ENCODE measurements at regions not wholly inside any gene's neighbourhood (a gene's known extent, or its start where the extent isn't known, plus 50 kb on each side); places are given as distances from the start of the nearest gene placed in this dataset.

DNA sequence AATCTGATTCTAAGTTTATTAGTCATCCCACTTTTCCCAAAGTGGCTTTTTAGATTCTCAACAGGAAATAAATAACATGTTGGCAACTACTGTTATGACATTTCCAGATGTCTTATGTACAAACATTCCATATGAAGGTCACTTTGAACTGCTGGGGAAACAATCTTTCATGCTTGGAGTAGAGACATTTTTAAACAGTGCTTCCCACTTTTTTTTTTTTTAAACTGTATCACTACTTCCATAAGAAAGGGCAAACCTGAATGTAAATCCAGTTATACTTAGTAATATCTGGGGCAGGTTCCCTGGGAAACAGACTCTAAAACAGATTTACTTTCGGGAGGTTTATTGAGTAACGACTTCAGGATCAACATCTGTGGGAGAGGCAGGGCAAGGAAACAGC, 473.8 kb downstream of the TAFA4 start:
- no peak for DNase-seq

DNA sequence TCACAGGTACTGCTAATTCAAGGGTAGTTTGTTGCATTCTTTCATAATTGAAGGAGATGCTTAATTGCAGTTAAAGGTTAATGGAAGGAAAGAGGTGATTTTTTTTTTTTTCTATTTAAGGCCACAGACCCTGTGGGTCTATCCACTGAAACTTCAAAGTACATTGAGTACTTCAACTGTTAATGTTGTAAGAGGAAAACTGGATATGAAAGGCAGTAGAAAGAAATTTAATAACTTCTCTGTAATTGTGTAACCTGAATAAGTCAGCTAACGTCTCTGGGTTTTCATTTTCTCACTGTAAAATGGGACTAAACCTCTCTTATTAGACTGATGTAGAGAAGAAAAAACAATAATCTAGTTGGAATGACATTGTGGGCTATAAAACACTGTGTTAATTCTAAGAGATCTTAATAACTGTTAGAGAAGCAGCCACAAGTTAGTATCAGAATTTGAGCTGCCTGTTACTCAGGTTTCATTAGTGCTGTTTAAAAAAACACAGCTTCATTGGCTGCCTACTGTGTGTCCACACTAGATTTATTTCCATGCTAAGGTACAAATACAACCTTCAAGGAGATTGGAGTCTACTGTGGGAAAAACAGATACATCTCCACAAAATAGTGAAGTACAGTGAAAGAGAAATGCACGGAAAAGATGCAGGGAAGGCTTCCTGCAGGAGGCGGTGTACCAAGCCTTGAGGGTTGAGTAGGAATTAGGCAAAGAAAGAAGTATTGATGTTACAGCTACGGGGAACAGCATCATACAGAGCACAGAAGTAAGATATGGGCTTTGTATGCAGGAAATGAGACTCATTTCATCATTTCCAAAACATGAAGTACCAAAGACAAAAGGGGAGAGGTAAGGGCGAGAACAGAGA, 483.6 kb downstream of the TAFA4 start:
- no peak for DNase-seq

DNA sequence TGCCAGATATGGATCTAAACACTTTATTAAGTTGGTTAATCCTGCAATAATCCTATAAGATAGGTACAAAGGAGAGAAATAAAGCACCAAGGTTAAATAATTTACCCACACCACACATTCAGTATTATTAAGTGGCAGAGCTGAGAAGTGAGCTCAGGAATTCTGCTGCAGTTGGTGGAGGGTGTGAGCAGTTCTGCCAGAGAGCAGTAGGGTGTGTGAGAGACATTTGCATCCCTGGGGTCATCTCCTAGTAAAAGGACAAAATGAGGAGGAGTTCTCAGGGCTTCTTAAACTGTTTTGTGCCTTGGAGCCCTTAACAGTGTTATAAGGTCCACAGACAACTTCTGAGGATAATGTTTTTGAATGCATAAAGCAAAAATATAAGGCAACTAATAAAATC, 484.5 kb downstream of the TAFA4 start:
- DNase-seq, result no peak

DNA sequence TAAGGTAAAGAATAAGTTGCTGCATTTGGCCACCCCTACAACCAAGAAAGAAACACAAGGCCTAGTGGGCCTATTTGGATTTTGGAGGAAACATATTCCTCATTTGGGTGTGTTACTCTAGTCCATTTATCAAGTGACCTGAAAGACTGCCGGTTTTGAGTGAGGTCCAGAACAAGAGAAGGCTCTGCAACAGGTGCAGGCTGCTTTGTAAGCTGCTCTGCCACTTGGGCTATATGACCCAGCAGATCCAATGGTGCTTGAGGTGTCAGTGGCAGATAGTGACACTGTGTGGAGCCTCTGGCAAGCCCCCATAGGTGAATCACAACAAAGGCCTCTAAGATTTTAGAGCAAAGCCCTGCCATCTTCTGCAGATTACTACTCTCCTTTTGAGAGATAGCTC, 491.3 kb downstream of the TAFA4 start:
- DNase-seq, result no peak

DNA sequence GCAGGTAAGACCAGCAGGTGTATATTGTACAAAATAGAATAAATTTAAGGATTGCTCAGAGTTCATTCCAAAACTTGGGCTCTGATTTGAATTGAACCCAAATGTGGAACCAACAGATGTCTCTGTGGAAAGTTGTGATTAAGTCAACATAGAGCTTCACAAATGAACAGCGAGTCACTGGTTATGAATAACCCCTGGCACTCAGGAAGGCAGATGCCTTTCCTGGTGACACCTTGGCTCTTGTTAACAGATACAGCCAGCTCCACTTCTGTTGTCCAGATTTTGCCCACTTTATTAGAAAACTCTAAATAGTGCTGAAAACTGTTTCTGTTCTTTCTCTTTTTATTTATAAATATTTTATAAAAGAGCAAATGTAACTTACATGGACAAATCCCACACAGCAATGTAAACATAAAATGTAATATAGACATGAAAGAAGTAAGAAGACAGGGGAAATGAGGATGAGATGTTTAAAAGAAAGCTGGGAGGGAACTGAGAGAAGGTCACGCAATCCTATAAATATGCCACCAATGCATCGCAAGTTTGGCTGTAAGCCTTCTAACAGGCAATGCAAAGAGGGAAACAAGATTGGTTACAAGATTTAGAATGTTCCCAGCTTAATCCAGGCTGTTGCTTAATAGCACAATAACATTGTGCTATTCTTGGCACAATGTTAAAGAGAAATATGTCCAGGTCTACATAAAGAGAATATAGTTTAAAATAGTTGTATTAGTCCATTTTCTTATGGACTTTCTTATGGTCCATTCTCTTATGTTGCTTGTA, 495.5 kb downstream of the TAFA4 start:
- DNase-seq, result no peak

DNA sequence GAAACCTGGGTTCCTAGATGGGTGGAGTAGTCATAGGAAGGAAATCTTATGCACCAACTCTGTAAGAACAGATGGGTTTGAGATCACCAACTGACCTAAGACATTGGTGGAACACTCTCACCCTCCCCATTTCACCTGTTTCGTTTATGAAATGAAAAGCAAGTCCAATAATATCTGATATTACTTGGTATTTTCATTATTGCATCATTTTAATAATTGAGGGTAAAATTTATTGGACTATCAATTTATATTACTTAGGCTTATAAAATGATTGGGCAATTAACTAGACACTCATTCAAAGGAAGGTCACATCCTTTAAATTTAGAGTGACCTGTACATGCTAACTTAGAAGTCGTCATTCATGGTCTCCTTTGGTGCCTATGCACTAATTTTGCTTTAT, 503.9 kb downstream of the TAFA4 start:
- no peak for DNase-seq

DNA sequence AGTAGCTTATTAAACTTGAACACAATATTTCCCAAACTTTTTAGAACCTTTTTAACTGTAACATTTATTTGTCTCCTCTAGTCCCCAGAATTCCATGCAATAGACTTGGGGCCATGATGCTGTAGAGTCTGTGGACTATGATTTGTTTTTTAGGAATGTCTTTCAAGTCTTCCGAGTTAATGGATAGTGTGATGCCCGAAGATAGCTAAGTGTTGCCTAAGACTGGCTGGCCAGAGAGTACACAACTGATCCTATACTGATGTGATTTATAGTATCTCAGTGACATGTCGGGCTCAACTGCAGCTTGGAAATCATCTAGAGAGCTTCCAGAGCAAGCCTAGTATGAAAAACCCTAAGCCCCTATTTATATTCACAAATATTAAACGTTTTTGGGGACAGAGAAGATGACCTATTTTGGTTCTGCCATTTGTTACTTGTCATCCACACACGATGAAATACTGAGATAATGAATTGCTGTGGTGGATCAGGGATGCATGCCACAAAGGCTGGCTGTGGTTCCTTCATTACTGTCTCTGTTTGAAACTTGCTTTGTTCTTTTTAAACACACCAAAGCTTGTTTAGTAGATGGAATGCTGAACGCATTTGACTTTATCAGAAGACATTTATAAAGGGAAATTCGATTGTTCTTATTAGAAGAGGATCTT, 507.4 kb downstream of the TAFA4 start:
- no peak for DNase-seq

DNA sequence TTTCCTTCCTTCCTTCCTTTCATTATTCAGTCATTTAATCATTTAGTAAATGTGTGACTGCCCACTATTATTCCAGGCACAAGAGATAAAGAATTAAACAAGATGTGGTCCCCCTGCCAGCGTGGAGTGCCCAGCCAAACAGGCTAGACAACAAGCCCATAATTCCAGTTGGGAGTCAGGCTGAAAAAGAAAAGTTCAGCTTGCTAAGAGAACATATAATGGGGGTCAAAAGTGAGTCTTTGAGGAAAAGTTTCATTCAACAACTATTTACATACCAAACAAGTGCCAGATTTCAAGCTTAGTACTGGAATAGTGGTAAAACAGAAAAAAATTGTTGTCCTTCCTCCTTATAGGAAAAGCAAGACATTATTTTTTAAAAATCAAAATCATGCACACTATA, 523.7 kb downstream of the TAFA4 start:
- DNase-seq, result no peak

DNA sequence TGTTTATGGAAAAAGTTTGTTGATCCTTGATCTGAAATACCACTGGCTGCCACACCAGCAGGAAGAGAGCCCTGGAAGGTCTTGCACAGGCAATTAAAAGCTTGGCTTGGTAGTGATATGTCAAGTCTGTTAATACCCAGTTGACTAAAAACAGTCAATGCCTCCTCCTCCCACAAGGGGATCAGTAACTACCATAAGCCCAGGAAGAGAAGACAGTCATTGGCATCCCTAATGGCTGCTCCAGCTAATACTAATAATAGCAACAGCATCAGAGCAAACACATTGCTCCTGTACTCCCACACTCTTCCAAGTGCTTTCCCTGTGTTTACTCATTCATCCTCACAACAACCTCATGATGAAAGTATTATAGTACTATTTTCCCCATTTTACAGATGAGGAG, 528.6 kb downstream of the TAFA4 start:
- DNase-seq, result no peak

DNA sequence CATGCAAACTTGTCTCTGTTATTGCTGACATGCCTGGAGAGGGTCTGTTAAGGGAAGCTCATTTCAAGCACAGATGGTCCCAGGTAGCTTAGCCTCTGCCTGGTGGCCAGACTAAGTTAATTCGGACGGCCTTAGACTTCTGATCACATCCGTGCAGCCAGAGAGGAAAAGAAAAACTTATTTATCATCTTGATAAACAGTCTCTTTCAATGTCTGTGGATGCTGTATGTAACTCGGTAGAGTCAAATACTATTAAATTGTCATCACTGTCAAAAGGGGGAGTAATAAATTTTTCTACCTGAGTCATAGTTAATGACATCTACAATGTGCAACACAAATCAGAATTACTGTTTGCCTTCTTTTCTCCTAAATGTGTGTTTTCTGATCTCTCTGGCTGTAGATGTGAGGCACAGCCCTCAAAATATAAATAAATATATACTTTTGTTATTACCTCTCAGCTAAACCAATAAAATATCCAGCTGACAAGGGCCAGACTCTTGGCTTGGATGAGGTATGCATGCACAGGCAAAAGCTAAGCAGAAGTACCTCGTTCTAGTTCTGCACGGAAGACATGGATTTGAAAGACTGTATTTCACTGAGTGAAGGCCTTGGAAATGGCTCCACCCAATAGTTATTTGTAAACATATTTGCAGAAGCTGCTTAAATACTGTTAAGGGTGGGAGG, 530.0 kb downstream of the TAFA4 start:
- DNase-seq, result no peak

DNA sequence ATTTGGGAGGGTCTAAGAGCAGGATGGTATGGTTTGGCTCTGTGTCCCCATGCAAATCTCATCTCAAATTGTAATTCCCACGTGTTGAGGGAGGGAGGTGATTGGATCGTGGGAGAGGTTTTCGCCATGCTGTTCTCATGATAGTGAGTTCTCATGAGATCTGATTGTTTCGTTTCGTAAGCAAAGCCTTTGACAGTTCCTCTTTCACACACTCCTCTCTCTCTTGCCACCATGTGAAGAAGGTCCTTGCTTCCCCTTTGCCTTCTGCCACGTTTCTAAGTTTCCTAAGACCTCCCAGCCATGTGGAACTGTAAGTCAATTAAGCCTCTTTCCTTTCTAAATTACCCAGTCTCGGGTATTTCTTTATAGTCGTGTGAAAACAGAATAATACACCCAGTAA, 553.7 kb downstream of the TAFA4 start:
- no peak for DNase-seq

DNA sequence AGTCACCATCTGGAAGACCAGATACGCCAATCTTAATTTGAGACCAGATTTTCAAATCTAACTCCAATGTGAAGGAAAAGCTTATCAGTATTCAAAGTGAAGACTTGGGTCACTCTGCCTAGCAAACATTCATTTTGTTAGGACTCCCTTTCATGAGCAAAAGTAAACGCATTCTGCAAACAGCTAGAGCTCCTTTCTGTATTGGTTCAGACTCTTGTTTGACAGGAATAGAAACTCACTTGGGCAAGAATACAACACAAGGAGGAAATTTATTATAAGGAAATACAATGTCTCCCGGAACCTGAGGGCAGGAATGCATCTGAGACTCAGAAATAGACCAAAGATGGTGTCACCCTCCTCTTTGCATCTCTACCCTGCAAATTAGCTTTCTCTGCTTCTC, 558.6 kb downstream of the TAFA4 start:
- DNase-seq, result no peak

DNA sequence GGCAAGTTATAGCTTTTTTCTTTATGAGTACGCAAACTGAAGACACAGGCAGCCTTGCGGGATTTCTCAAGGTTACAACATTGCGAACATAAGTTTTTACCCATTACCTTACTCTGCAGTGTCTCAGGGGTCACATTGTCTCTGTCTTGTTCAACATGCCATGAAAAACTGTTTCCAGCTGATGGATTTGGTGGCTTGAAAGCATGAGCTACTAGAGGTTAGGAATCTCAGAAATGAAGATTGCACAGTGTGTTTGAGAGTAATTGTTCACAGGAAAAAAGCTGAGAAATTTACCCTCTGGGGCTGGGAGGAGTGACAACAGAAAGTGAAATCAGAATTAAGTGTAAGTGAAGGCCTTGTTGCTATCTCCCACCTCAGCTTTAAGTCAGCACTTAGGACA, 568.6 kb downstream of the TAFA4 start:
- DNase-seq, result no peak

DNA sequence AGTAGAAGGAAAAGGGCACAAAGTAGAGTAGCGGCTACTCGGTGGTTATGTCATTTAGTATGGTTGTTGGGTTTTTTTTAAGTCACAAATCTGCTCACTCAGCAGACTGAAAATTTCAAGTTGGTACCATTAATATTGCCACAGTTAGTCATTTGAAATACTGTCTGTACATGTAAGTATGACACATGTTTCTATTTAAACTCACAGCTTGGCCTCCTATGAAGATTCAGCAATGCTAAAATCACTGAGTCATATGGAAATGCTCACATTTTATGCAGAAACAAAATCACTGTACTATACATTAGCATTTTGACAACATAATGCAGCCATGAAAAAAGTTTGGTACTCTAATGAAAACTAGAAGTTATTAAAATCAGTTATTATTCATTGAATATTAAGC, 571.9 kb downstream of the TAFA4 start:
- no peak for DNase-seq

DNA sequence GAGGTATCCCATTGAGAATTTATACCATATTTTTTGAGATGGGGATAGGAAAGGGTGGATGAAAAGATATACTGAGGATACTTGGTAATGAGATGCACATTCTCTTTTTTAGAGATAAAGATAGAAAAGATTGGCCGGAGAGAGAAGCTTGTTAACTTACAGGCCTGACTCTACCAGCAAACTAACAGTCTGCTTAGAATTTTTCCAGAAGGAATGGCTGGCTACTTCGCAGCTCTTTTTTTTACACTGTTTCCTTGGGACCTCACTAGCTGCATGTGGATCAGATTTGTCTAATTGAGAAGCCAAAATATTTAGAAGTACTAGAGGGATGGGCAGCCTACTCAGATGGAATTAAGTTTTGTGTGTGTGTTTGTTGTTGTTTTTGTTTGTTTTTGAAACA, 586.6 kb downstream of the TAFA4 start:
- DNase-seq, result no peak

DNA sequence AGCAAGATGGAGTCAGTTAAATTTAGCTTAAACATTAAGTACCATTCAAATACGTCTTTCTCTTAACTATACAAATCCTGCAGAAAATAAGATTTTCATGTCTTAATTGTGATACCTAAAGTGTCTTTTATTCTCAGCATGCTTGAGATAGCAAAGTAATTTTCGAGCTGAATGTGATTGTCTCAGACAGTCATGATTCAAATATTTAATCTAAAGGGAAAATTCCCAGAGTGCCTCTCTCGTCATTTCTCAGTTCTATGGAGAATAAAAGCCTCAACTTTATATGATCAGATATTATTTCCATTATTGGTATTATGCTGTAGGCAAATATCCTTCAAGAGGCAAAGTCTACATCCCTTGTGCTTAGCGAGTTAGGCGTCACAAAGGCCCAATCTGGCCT, 589.9 kb downstream of the TAFA4 start:
- no peak for DNase-seq

DNA sequence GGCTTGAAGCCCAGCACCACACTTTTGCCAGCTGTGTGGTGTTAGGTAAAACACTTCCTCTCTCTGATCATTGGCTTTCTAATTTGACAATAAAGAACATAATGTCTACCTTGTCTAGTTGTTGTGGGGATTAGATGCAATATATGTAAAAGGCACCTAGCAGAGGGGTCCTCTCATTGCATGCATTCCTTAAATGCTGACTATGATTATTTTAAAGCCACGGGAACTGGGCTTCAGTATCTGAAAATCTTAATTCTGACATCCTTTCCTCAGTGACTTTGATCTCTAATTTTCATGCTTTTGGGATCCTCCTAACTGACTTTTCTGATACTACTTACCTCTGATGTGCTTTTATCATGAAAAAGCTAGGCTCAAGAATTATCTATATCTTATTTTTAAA, 596.3 kb downstream of the TAFA4 start:
- no peak for DNase-seq

DNA sequence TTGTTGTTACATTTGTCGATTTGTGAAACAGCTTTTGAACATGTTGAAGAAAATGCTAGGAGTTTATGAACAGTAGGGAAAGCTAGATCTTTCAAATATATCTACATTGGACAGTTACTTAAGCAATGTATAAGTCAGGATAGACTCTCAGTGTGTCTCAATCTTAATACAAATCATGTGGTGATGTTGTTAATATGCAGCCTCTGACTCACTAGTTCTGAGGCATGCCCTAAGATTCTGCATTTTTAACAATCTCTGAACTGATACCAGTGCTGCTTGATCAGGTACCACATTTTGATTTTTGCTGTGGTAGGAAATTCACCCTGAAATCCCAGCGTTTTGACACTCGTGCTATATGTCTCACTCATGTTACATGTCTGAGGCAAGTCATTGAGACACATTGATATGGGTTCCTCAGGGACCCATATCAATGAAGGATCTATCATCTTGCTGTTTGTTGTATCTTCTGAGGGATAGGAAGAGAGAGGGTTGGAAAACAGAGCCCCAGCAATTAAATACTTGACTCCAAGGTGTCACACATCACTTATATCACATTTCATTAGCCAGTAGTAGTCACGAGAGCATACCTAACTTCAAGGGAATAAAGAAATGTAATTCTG, 597.9 kb downstream of the TAFA4 start:
- DNase-seq, result no peak

DNA sequence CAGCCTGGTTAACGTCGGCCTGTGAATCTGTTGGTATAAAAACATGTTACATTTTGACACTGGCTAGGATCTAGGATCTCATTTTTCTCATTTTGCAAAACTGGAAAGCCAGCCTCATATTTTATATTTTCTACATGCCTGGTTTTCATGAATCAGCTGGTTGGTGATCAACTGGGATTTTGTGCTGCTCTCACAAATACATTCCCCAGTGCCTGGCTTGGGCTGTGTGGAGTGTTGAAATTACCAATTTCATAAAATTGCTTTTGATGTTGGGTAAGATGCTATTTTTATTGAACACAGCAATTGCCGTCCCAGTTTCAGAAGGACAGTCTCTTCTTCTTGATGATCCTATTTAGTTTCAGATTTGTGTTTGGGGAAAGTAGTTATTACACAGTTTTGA, 604.3 kb downstream of the TAFA4 start:
- DNase-seq, result no peak

DNA sequence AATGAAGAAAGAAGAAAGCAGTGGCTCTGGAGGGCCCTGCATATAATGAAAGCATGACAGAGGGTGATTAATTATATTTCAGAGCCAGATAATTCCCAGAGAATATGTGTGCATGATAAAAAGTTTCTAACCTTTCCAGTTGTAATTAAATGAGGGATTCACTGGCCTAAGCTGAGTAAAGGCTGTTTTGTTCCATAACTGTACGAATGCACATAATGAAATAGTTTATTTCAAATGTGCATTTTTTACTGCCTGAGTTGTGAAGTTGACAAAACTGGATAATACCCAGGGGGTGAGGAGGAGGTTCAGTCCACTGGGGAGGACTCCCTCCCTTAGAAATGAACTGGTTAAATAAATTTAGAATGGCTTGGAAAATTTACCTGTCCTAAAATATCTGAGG, 616.4 kb downstream of the TAFA4 start:
- DNase-seq, result no peak

DNA sequence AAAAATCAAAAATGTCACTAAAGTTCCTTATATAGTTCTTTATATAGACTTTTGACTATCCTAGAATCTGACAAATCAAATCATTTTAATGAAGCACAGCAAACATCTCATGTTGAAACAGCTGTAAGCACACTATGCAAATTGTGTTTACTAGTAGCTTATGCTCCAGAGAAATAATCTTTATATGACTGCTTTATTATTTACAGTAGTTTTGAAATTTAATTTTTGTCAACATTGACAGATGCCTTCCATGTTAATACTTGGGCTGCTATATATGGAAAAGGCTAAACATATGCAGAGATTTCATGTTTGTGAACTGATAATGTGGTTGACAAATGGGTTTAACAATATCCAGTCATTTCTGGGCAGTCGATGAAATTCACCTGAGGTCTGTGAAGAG, 616.8 kb downstream of the TAFA4 start:
- DNase-seq, result no peak

DNA sequence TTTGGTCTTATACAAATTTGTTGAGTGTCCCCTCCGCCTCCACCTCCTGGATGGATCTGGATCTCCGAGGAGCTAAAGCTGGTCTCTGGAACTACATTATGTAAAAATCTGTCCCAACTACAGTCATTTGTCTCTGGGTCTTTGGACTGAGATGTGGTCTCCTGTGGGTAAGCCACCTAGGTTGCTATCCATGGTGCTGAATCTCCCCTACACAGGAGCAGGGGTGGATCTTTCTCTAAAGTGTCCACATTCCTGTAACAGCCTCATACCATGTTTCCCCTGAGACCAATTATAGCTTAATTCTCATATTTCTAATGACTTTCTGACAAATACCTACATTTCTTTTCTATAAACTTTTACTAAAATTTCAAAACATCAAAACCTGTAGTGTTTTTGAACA, 625.8 kb downstream of the TAFA4 start:
- DNase-seq, result peak in 1 of 2 donors; percentile 12

DNA sequence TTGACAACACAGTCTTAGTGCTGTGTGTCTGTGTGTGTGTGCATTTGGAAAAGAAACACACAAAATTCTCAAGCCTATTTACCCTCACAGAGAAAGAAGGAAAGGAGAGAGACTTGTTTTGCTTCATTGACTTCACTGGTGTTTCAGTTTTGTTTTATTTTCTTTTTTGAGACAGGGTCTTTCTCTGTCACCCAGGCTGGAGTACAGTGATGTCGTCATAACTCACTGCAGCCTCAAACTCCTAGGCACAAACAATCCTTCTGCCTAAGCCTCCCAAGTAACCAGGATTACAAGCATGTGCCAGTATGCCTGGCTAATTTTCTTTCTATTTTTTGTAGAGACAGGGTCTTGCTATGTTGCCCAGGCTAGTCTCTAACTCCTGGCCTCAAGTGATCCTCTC, 636.9 kb downstream of the TAFA4 start:
- DNase-seq, result no peak

Measured in CD4-positive, alpha-beta T cell treated with Interferon alpha-2 for 1 hour (primary cell).